ENCODE measurements at regions not wholly inside any gene's neighbourhood (a gene's known extent, or its start where the extent isn't known, plus 50 kb on each side); places are given as distances from the start of the nearest gene placed in this dataset.

- H4K20me1 ChIP-seq (replicated peaks; ENCODE audit: control insufficient read depth, extremely low read depth, insufficient read depth, low read length) = no peaks in the 10 kb centered on the region
- no peak for FAIRE-seq
- H3K79me2 ChIP-seq (ENCODE audit: control insufficient read depth, insufficient read depth, low read length) = no peaks in the 10 kb centered on the region
- CTCF ChIA-PET = no interaction called here
- no peaks in the 10 kb centered on the region for H3K4me1 ChIP-seq (ENCODE audit: control insufficient read depth, extremely low read depth, insufficient read depth, low read length)
- no peak overlapping the region for H3K4me2 ChIP-seq (ENCODE audit: insufficient read depth, low read length)
- intact Hi-C loops (cut with micrococcal nuclease) = no loop called here
- POLR2A ChIA-PET = no interaction called here
- H3K9me1 ChIP-seq (replicated peaks; ENCODE audit: control insufficient read depth, extremely low read depth, insufficient read depth, low read length) = no peaks in the 10 kb centered on the region
- H3K9ac ChIP-seq (replicated peaks; ENCODE audit: extremely low read depth, insufficient read depth, low read length) = no peak overlapping the region
- dilution Hi-C loops (cut with MboI; ENCODE audit: extremely low pct_ligation_motif_present, low sequenced_read_pairs) = no loop called here
- no TSS peak for BruUV-seq (replicated peaks)
- H3K27me3 ChIP-seq (ENCODE audit: control insufficient read depth in 2 of 2, insufficient read depth in 2 of 2, low read length in 2 of 2) = no peaks in the 10 kb centered on the region
- H3K27ac ChIP-seq (ENCODE audit: insufficient read depth, low read depth, low read length) = no peak overlapping the region
- H2AFZ ChIP-seq (ENCODE audit: low read depth, low read length) = no peak overlapping the region
- no peaks in the 10 kb centered on the region for H3K36me3 ChIP-seq (ENCODE audit: control insufficient read depth in 2 of 2, extremely low read depth in 1 of 2, insufficient read depth in 2 of 2, low read length in 2 of 2)
- H3K4me3 ChIP-seq (replicated peaks in 1 of 3; ENCODE audit: insufficient read depth in 1 of 3, low read depth in 1 of 3, low read length in 3 of 3) = no peak overlapping the region
- peaks cover 2% of the 10 kb centered on the region for H3K9me3 ChIP-seq (replicated peaks; ENCODE audit: control insufficient read depth, insufficient read depth, low read length)
- DNase-seq (ENCODE audit: low read depth, low spot score) = no peak
- TF ChIP-seq GATA2 (IDR thresholded peaks at IDR 0.05; ENCODE audit: insufficient read depth, insufficient read length, low read depth, low read length) (no peak), MYC (IDR thresholded peaks at IDR 0.05; ENCODE audit: low read depth, low read length) (no peak), CTCF (IDR thresholded peaks at IDR 0.05; ENCODE audit: extremely low read depth in 1 of 2, insufficient read depth in 1 of 2, low read depth in 1 of 2, low read length in 2 of 2) (no peak), EZH2 (IDR thresholded peaks at IDR 0.05; ENCODE audit: borderline replicate concordance, low read depth, low read length, severe bottlenecking) (no peak), MAX (IDR thresholded peaks at IDR 0.05; ENCODE audit: insufficient read depth, insufficient read length) (no peak), FOS (IDR thresholded peaks at IDR 0.05; ENCODE audit: borderline replicate concordance, insufficient read depth, low read length) (no peak)
Observed at GRCh38 chr6:66772800-66773199, 1065.8 kb upstream of the EYS start.

- Histone ChIP-seq H3K79me2 (ENCODE audit: control insufficient read depth, insufficient read depth, low read length) (no peaks in the 10 kb centered on the region), H4K20me1 (replicated peaks; ENCODE audit: control insufficient read depth, extremely low read depth, insufficient read depth, low read length) (no peaks in the 10 kb centered on the region), H3K9me3 (replicated peaks; ENCODE audit: control insufficient read depth, insufficient read depth, low read length) (peaks cover 2% of the 10 kb centered on the region), H3K4me1 (ENCODE audit: control insufficient read depth, extremely low read depth, insufficient read depth, low read length) (no peaks in the 10 kb centered on the region), H3K36me3 (ENCODE audit: control insufficient read depth in 2 of 2, extremely low read depth in 1 of 2, insufficient read depth in 2 of 2, low read length in 2 of 2) (no peaks in the 10 kb centered on the region), H3K27me3 (ENCODE audit: control insufficient read depth in 2 of 2, insufficient read depth in 2 of 2, low read length in 2 of 2) (no peaks in the 10 kb centered on the region), H3K9ac (replicated peaks; ENCODE audit: extremely low read depth, insufficient read depth, low read length) (no peak overlapping the region), H3K27ac (ENCODE audit: insufficient read depth, low read depth, low read length) (no peak overlapping the region), H3K9me1 (replicated peaks; ENCODE audit: control insufficient read depth, extremely low read depth, insufficient read depth, low read length) (no peaks in the 10 kb centered on the region), H2AFZ (ENCODE audit: low read depth, low read length) (no peak overlapping the region), H3K4me2 (ENCODE audit: insufficient read depth, low read length) (no peak overlapping the region), H3K4me3 (replicated peaks in 1 of 3; ENCODE audit: insufficient read depth in 1 of 3, low read depth in 1 of 3, low read length in 3 of 3) (no peak overlapping the region)
- BruUV-seq (replicated peaks) = no TSS peak
- POLR2A ChIA-PET = no interaction called here
- TF ChIP-seq POLR2A (IDR thresholded peaks at IDR 0.05; ENCODE audit: low read depth, low read length) = no peak
- no peak for TF ChIP-seq GATA2 (IDR thresholded peaks at IDR 0.05; ENCODE audit: insufficient read depth, insufficient read length, low read depth, low read length)
- TF ChIP-seq JUN (IDR thresholded peaks at IDR 0.05; ENCODE audit: borderline replicate concordance, insufficient read depth, insufficient read length, low read depth) = no peak
- TF ChIP-seq MAX (IDR thresholded peaks at IDR 0.05; ENCODE audit: insufficient read depth, insufficient read length) = no peak
- no peak for DNase-seq (ENCODE audit: low read depth, low spot score)
- FAIRE-seq = no peak
- intact Hi-C loops (cut with micrococcal nuclease) = no loop called here
- CTCF ChIA-PET = no interaction called here
- dilution Hi-C loops (cut with MboI; ENCODE audit: extremely low pct_ligation_motif_present, low sequenced_read_pairs) = no loop called here
Observed at GRCh38 chr6:66771626-66772025, 1064.6 kb upstream of the EYS start.

Measured in endothelial cell of umbilical vein (primary cell).